Activated CD4-positive, alpha-beta T cell treated with anti-CD3 and anti-CD28 coated beads for 1 hour (primary cell): ENCODE measurements at regions not wholly inside any gene's neighbourhood (a gene's known extent, or its start where the extent isn't known, plus 50 kb on each side); places are given as distances from the start of the nearest gene placed in this dataset.
"Not testable (repeated sequence)": the region's sequence is repeated elsewhere in the genome, so short reads cannot be mapped to it uniquely, and the experiment has no call there.

ENCODE experiments used
- DNase-seq: peaks from one replicate; pipeline ENCODE4 v3.0.0-alpha.2; 2020

GRCh38 chr20:25985597-25985996, 288.9 kb upstream of the ZNF337 start:
- DNase-seq = no peak

- DNase-seq = peak; percentile 44
Observed at GRCh38 chr20:25984933-25985332, 288.3 kb upstream of the ZNF337 start.

- DNase-seq = not testable (repeated sequence)
Observed at GRCh38 chr20:25982701-25983100, 286.0 kb upstream of the ZNF337 start.

- not testable (repeated sequence) for DNase-seq
Observed at GRCh38 chr20:25978450-25979190, 282.0 kb upstream of the ZNF337 start.

- not testable (repeated sequence) for DNase-seq
Observed at GRCh38 chr20:25975816-25976215, 279.2 kb upstream of the ZNF337 start.

GRCh38 chr20:25965203-25965602, 268.6 kb upstream of the ZNF337 start:
- DNase-seq = not testable (repeated sequence)

GRCh38 chr20:25953876-25954275, 257.2 kb upstream of the ZNF337 start:
- not testable (repeated sequence) for DNase-seq

GRCh38 chr20:25935230-25935629, 238.6 kb upstream of the ZNF337 start:
- not testable (repeated sequence) for DNase-seq

- not testable (repeated sequence) for DNase-seq
Observed at GRCh38 chr20:25932806-25933205, 236.2 kb upstream of the ZNF337 start.

GRCh38 chr20:25932170-25932569, 235.5 kb upstream of the ZNF337 start:
- not testable (repeated sequence) for DNase-seq

- not testable (repeated sequence) for DNase-seq
Observed at GRCh38 chr20:25902321-25902720, 205.7 kb upstream of the ZNF337 start.

GRCh38 chr20:25898663-25899062, 202.0 kb upstream of the ZNF337 start:
- not testable (repeated sequence) for DNase-seq

- DNase-seq = not testable (repeated sequence)
Observed at GRCh38 chr20:25879096-25879495, 182.4 kb upstream of the ZNF337 start.

GRCh38 chr20:25868650-25868979, 172.0 kb upstream of the ZNF337 start:
- DNase-seq = not testable (repeated sequence)

- DNase-seq = peak; percentile 62
Observed at GRCh38 chr20:25867776-25868649, 171.4 kb upstream of the ZNF337 start.

- DNase-seq = not testable (repeated sequence)
Observed at GRCh38 chr20:25867015-25867775, 170.5 kb upstream of the ZNF337 start.

GRCh38 chr20:25865715-25866656, 169.3 kb upstream of the ZNF337 start:
- peak; percentile 68 for DNase-seq

GRCh38 chr20:25864963-25865714, 168.5 kb upstream of the ZNF337 start:
- DNase-seq = not testable (repeated sequence)

- no peak for DNase-seq
Observed at GRCh38 chr20:25864326-25864962, 167.8 kb upstream of the ZNF337 start.

- DNase-seq = no peak
Observed at GRCh38 chr20:25863536-25864325, 167.1 kb upstream of the ZNF337 start.
